Keratinocyte (primary cell): ENCODE measurements at regions not wholly inside any gene's neighbourhood (a gene's known extent, or its start where the extent isn't known, plus 50 kb on each side); places are given as distances from the start of the nearest gene placed in this dataset.

Source experiments
- DNase-seq: peaks from one replicate; pipeline ENCODE4 v3.0.0-alpha.2; 2011; ENCODE audit warnings: low read depth, missing footprints, low spot score
- FAIRE-seq: peaks from 2 replicates; lab custom pipeline; 2011; peaks lifted over from hg19 to GRCh38; lab: Jason Lieb, UNC
- H2AFZ ChIP-seq: 2 replicates; pipeline ENCODE4 v1.6.0; 2012; ENCODE audit warnings: low read length, control low read depth, inconsistent platforms; ENCODE audit not compliant: control insufficient read depth
- H3K27ac ChIP-seq: 2 replicates; pipeline ENCODE4 v1.5.1; 2011; ENCODE audit warnings: low read length; ENCODE audit not compliant: control insufficient read depth, insufficient read depth
- H3K27me3 ChIP-seq: 3 replicates; pipeline ENCODE4 v1.6.0; 2011; ENCODE audit warnings: low read length; ENCODE audit not compliant: control insufficient read depth, insufficient read depth; ENCODE audit errors: extremely low read depth
- H3K36me3 ChIP-seq, 2 experiments: 2 replicates in 1 of 2; 3 replicates in 1 of 2; pipeline ENCODE4 v1.5.1; 2011; ENCODE audit warnings: low read length in 2 of 2, mild to moderate bottlenecking in 1 of 2; ENCODE audit not compliant: control insufficient read depth in 2 of 2, insufficient read depth in 2 of 2; ENCODE audit errors: extremely low read depth in 1 of 2
- H3K4me1 ChIP-seq: 3 replicates; pipeline ENCODE4 v1.5.1; 2011; ENCODE audit warnings: low read length; ENCODE audit not compliant: control insufficient read depth, insufficient read depth; ENCODE audit errors: extremely low read depth
- H3K4me2 ChIP-seq: 3 replicates; pipeline ENCODE4 v1.6.0; 2011; ENCODE audit warnings: low read depth, low read length; ENCODE audit not compliant: control insufficient read depth, insufficient read depth; ENCODE audit errors: extremely low read depth
- H3K4me3 ChIP-seq, 3 experiments: fragments of 200-600 bp in 1 of 3; sonication (generic) in 1 of 3; 2 replicates in 2 of 3; 3 replicates in 1 of 3; pipeline ENCODE4 v1.5.1; 2011 to 2016; ENCODE audit warnings: low read length in 3 of 3, mild to moderate bottlenecking in 3 of 3, control low read depth in 2 of 3, inconsistent platforms in 1 of 3, low read depth in 1 of 3, mixed read lengths in 1 of 3, mixed run types in 1 of 3, moderate library complexity in 1 of 3; ENCODE audit not compliant: control insufficient read depth in 2 of 3, insufficient read depth in 2 of 3; ENCODE audit errors: extremely low read depth in 1 of 3
- H3K79me2 ChIP-seq: 2 replicates; pipeline ENCODE4 v1.6.0; 2012; ENCODE audit warnings: low read length; ENCODE audit not compliant: control insufficient read depth, insufficient read depth
- H3K9ac ChIP-seq: 3 replicates; pipeline ENCODE4 v1.6.0; 2011; ENCODE audit warnings: low read length; ENCODE audit not compliant: control insufficient read depth, insufficient read depth; ENCODE audit errors: extremely low read depth
- H3K9me1 ChIP-seq: 3 replicates; pipeline ENCODE4 v1.6.0; 2011; ENCODE audit warnings: low read length; ENCODE audit not compliant: control insufficient read depth, insufficient read depth; ENCODE audit errors: extremely low read depth
- H3K9me3 ChIP-seq: 2 replicates; pipeline ENCODE4 v1.5.1; 2012; ENCODE audit warnings: low read depth, low read length; ENCODE audit not compliant: control insufficient read depth
- H4K20me1 ChIP-seq: 3 replicates; pipeline ENCODE4 v1.6.0; 2011; ENCODE audit warnings: low read length; ENCODE audit not compliant: control insufficient read depth, insufficient read depth; ENCODE audit errors: extremely low read depth
- CTCF ChIP-seq, 3 experiments: IDR thresholded peaks in 1 of 3; conservative IDR thresholded peaks in 1 of 3; optimal IDR thresholded peaks in 1 of 3; 2 replicates in 2 of 3; 3 replicates in 1 of 3; pipeline versions ENCODE3 to v1.5.1; 2011; ENCODE audit warnings: low read length in 3 of 3, mild to moderate bottlenecking in 3 of 3, moderate library complexity in 2 of 3, control low read depth in 1 of 3, inconsistent platforms in 1 of 3; ENCODE audit not compliant: insufficient read depth in 2 of 3; ENCODE audit errors: extremely low read depth in 1 of 3
- EZH2 ChIP-seq: IDR thresholded peaks from one replicate; pipeline ENCODE4 v1.6.1; 2012; ENCODE audit warnings: inconsistent platforms, mild to moderate bottlenecking, low read length, moderate library complexity
- dilution Hi-C: fragments of 300-500 bp; cut with MboI; formaldehyde crosslinking; loops from one replicate; pipeline ENCODE4 v1.7.0; 2020; ENCODE audit warnings: low sequenced_read_pairs; ENCODE audit not compliant: extremely low pct_ligation_motif_present

DNA sequence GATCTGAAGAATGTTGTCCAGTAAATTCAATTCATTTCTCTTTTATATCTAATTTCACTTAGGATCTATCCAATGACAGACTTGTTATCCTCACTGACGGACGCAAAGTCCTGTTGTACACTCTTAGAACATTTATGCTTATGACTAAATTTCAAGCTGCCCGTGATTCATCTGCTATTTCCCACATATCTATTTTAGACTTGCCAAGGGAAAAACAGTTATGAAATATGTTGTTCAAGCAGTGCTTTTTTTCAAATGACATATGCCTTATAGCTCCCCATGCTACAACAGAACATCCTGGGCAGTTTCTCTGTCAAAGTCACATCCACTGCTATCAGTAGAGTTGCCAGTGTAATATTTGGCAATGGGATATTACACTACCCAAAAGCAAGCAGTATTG is 94.2 kb upstream of the CBLN2 start:
- Histone ChIP-seq H3K36me3 (no peaks in the 10 kb centered on the region), H3K9ac (no peak overlapping the region), H2AFZ (no peak overlapping the region), H3K9me3 (no peaks in the 10 kb centered on the region), H4K20me1 (no peaks in the 10 kb centered on the region), H3K4me3 (no peak overlapping the region), H3K9me1 (no peaks in the 10 kb centered on the region), H3K4me2 (no peak overlapping the region), H3K27me3 (no peaks in the 10 kb centered on the region), H3K4me1 (no peaks in the 10 kb centered on the region), H3K27ac (no peak overlapping the region), H3K79me2 (no peaks in the 10 kb centered on the region)
- TF ChIP-seq EZH2 (no peak), CTCF (optimal IDR thresholded peaks at IDR 0.05 in 1 of 3, IDR thresholded peaks at IDR 0.05 in 1 of 3, conservative IDR thresholded peaks at IDR 0.05 in 1 of 3; ENCODE audit: extremely low read depth in 1 of 3, insufficient read depth in 2 of 3, low read length in 3 of 3) (no peak)
- DNase-seq (no peak), FAIRE-seq (no peak)
- dilution Hi-C loops, result no loop called here

DNA sequence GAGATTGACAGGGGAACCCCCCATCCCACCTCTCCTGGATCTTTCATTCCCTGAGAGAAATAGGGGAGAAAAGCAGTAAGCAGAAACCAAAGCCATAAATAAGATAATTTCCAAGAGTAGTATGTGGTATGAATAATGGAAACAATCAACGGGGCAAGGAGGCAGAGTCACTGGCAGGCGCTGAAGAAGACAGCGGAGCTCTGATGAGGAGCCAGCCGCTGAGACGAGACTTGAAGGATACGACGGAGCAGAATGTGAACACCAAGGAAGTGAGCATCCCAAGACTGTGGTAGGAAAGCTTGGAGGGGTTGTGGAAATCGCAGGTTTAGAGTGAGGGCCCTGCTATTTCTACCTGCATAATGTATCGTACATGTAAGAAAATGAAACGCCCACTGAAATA is 93.6 kb upstream of the CBLN2 start:
- DNase-seq (no peak), FAIRE-seq (no peak)
- H4K20me1 ChIP-seq, result no peaks in the 10 kb centered on the region
- no peaks in the 10 kb centered on the region for H3K27me3 ChIP-seq
- H3K9ac ChIP-seq, result no peak overlapping the region
- H3K4me2 ChIP-seq, result no peak overlapping the region
- H3K27ac ChIP-seq, result no peak overlapping the region
- H3K36me3 ChIP-seq, result no peaks in the 10 kb centered on the region
- no peaks in the 10 kb centered on the region for H3K9me3 ChIP-seq
- no peaks in the 10 kb centered on the region for H3K79me2 ChIP-seq
- dilution Hi-C loops, result no loop called here
- H3K4me3 ChIP-seq, result no peak overlapping the region
- no peaks in the 10 kb centered on the region for H3K4me1 ChIP-seq
- no peak for TF ChIP-seq CTCF (optimal IDR thresholded peaks at IDR 0.05 in 1 of 3, IDR thresholded peaks at IDR 0.05 in 1 of 3, conservative IDR thresholded peaks at IDR 0.05 in 1 of 3; ENCODE audit: extremely low read depth in 1 of 3, insufficient read depth in 2 of 3, low read length in 3 of 3)
- TF ChIP-seq EZH2, result no peak
- no peaks in the 10 kb centered on the region for H3K9me1 ChIP-seq
- no peak overlapping the region for H2AFZ ChIP-seq
